ENCODE measurements at regions not wholly inside any gene's neighbourhood (a gene's known extent, or its start where the extent isn't known, plus 50 kb on each side); places are given as distances from the start of the nearest gene placed in this dataset.
"Not testable (repeated sequence)": the region's sequence is repeated elsewhere in the genome, so short reads cannot be mapped to it uniquely, and the experiment has no call there.

- no peak for DNase-seq (ENCODE audit: low spot score in 2 of 2)
- Histone ChIP-seq H3K4me1 (no peaks in the 10 kb centered on the region), H3K9me3 (no peaks in the 10 kb centered on the region), H3K27me3 (ENCODE audit: low read depth) (no peaks in the 10 kb centered on the region), H3K36me3 (replicated peaks) (no peaks in the 10 kb centered on the region), H3K4me3 (no peak overlapping the region)
- in situ Hi-C loops (cut with MboI; ENCODE audit: low sequenced_read_pairs) = no loop called here
Measured at GRCh38 chr4:126458993-126459392, 1144.2 kb downstream of the FAT4 start.

GRCh38 chr4:126465341-126465740 is 1150.6 kb downstream of the FAT4 start:
- in situ Hi-C loops (cut with MboI; ENCODE audit: low sequenced_read_pairs) = no loop called here
- Histone ChIP-seq H3K4me3 (no peak overlapping the region), H3K36me3 (replicated peaks) (no peaks in the 10 kb centered on the region), H3K4me1 (no peaks in the 10 kb centered on the region), H3K9me3 (no peaks in the 10 kb centered on the region), H3K27me3 (ENCODE audit: low read depth) (no peaks in the 10 kb centered on the region)
- DNase-seq (ENCODE audit: low spot score in 2 of 2) = no peak

- no peak for DNase-seq (ENCODE audit: low spot score in 2 of 2)
- Histone ChIP-seq H3K36me3 (replicated peaks) (no peaks in the 10 kb centered on the region), H3K4me1 (no peaks in the 10 kb centered on the region), H3K9me3 (no peaks in the 10 kb centered on the region), H3K4me3 (no peak overlapping the region), H3K27me3 (ENCODE audit: low read depth) (no peaks in the 10 kb centered on the region)
- in situ Hi-C loops (cut with MboI; ENCODE audit: low sequenced_read_pairs) = no loop called here
Measured at GRCh38 chr4:126466848-126467247, 1152.1 kb downstream of the FAT4 start.

- H3K36me3 ChIP-seq (replicated peaks) = no peaks in the 10 kb centered on the region
- H3K9me3 ChIP-seq = no peaks in the 10 kb centered on the region
- H3K27me3 ChIP-seq (ENCODE audit: low read depth) = no peaks in the 10 kb centered on the region
- in situ Hi-C loops (cut with MboI; ENCODE audit: low sequenced_read_pairs) = no loop called here
- DNase-seq (ENCODE audit: low spot score in 2 of 2) = no peak
- H3K4me3 ChIP-seq = no peak overlapping the region
- H3K4me1 ChIP-seq = peaks cover 7% of the 10 kb centered on the region
Measured at GRCh38 chr4:126468144-126468543, 1153.4 kb downstream of the FAT4 start.

GRCh38 chr4:126470862-126471261 is 1156.1 kb downstream of the FAT4 start:
- no peaks in the 10 kb centered on the region for H3K27me3 ChIP-seq (ENCODE audit: low read depth)
- DNase-seq (ENCODE audit: low spot score in 2 of 2) = no peak
- H3K9me3 ChIP-seq = peaks cover 1% of the 10 kb centered on the region; the same call in 1 of the 2 replicates
- in situ Hi-C loops (cut with MboI; ENCODE audit: low sequenced_read_pairs) = no loop called here
- no peaks in the 10 kb centered on the region for H3K36me3 ChIP-seq (replicated peaks)
- H3K4me3 ChIP-seq = no peak overlapping the region
- H3K4me1 ChIP-seq = peaks cover 7% of the 10 kb centered on the region

DNA sequence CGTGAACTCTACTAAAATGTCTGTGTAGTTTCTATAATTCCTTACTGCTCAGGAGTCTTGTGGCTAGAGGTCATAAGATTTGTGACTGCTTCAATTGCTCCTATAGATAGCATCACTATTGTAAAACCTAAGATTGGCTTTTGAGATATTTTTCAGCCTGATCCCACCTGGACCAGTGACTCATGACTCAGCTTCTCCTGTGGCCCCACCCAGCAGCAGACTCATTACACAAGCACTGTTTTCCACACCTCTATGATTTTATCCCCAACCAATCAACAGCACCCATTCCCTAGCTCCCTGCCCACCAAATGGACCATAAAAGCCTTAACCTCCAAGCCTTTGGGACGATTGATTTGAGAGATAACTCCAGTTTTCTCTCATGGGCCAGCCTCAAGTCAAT is 1157.0 kb upstream of the INTU start:
- in situ Hi-C loops (cut with MboI; ENCODE audit: low sequenced_read_pairs) = no loop called here
- Histone ChIP-seq H3K27me3 (ENCODE audit: low read depth) (no peaks in the 10 kb centered on the region), H3K9me3 (peaks cover 5% of the 10 kb centered on the region; the same call in 1 of the 2 replicates), H3K36me3 (replicated peaks) (no peaks in the 10 kb centered on the region), H3K4me3 (no peak overlapping the region), H3K4me1 (peaks cover 7% of the 10 kb centered on the region)
- no peak for DNase-seq (ENCODE audit: low spot score in 2 of 2)

DNA sequence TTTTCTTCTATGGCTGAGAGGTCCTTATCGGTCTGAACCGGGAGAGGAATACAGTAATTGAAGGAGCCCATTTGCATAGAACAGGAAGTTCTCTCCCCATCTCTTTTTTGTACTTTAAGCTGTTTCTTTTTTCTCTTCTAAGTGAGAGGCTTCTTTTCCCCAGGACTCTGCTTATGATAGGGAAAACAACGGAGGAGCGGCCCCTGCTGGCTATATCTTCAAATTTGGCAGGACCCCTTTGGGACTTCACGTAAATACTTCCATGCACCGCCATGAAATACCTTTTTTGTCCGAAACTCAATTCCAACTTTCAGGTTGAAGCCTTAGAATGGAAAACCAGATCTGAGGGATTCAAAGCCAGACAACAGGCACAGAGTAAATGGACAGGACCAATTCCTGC is 1153.0 kb upstream of the INTU start:
- H3K36me3 ChIP-seq (replicated peaks) = no peaks in the 10 kb centered on the region
- H3K4me1 ChIP-seq = no peaks in the 10 kb centered on the region
- H3K27me3 ChIP-seq (ENCODE audit: low read depth) = no peaks in the 10 kb centered on the region
- in situ Hi-C loops (cut with MboI; ENCODE audit: low sequenced_read_pairs) = no loop called here
- H3K9me3 ChIP-seq = peaks cover 5% of the 10 kb centered on the region; the same call in 1 of the 2 replicates
- H3K4me3 ChIP-seq = no peak overlapping the region
- no peak for DNase-seq (ENCODE audit: low spot score in 2 of 2)

DNA sequence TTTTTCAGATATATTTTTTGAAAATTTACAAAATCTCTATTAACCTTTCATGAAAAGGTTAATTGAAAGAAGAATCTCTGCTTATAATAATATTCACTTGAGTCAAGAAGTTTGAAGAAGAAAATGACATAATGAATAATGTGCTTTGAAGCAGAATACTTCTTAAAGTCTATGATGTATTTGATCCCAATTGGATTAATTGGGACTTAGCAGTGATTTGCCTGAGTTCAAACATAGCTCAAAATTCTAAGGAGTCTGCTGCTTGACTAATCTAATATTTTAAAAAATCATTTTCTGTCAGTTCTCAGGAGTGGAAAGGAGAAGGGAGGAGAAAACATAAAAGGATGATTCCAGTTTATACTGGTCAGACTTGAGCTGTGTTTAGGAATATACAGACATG is 1150.4 kb upstream of the INTU start:
- H3K27me3 ChIP-seq (ENCODE audit: low read depth) = no peaks in the 10 kb centered on the region
- in situ Hi-C loops (cut with MboI; ENCODE audit: low sequenced_read_pairs) = no loop called here

GRCh38 chr4:126486377-126486776 is 1146.4 kb upstream of the INTU start:
- no peak overlapping the region for H3K4me3 ChIP-seq
- H3K36me3 ChIP-seq (replicated peaks) = no peaks in the 10 kb centered on the region
- in situ Hi-C loops (cut with MboI; ENCODE audit: low sequenced_read_pairs) = no loop called here
- H3K27me3 ChIP-seq (ENCODE audit: low read depth) = no peaks in the 10 kb centered on the region
- DNase-seq (ENCODE audit: low spot score in 2 of 2) = no peak
- H3K4me1 ChIP-seq = no peaks in the 10 kb centered on the region
- no peaks in the 10 kb centered on the region for H3K9me3 ChIP-seq

More for the DNA sequence above, 1150.4 kb upstream of the INTU start:
- H3K36me3 ChIP-seq (replicated peaks) = no peaks in the 10 kb centered on the region
- no peak overlapping the region for H3K4me3 ChIP-seq
- no peak for DNase-seq (ENCODE audit: low spot score in 2 of 2)
- H3K9me3 ChIP-seq = no peaks in the 10 kb centered on the region
- H3K4me1 ChIP-seq = no peaks in the 10 kb centered on the region

DNA sequence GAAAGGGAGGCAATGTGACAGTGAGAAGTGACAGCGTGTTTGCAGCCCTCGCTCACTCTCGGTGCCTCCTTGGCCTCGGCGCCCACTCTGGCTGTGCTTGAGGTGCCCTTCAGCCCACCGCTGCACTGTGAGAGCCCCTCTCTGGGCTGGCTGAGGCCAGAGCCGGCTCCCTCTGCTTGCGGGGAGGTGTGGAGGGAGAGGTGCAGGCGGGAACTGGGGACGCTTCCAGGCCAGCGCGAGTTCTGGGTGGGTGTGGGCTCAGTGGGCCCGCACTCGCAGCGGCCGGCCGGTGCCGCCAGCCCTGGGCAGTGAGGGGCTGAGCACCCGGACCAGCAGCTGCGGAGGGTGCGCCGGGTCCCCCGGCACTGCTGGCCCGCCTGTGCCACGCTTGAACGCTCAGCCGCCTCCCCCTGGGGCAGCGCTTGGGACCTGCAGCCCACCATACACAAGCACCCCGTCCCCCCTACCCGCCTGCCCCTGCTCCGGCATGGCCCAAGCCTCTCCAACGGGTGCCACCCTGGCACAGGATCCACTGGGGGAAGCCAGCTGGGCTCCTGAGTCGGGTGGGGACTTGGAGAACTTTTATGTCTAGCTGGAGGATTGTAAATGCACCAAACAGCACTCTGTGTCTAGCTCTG is 1142.8 kb upstream of the INTU start:
- no peaks in the 10 kb centered on the region for H3K4me1 ChIP-seq
- no peaks in the 10 kb centered on the region for H3K27me3 ChIP-seq (ENCODE audit: low read depth)
- DNase-seq (ENCODE audit: low spot score in 2 of 2) = no peak
- in situ Hi-C loops (cut with MboI; ENCODE audit: low sequenced_read_pairs) = no loop called here
- no peak overlapping the region for H3K4me3 ChIP-seq
- no peaks in the 10 kb centered on the region for H3K9me3 ChIP-seq
- H3K36me3 ChIP-seq (replicated peaks) = no peaks in the 10 kb centered on the region

GRCh38 chr4:126495163-126495752 is 1137.5 kb upstream of the INTU start:
- no peaks in the 10 kb centered on the region for H3K36me3 ChIP-seq (replicated peaks)
- no peaks in the 10 kb centered on the region; the same call in 1 of the 2 replicates for H3K9me3 ChIP-seq
- no peaks in the 10 kb centered on the region for H3K4me1 ChIP-seq
- no peak for DNase-seq (ENCODE audit: low spot score in 2 of 2)
- in situ Hi-C loops (cut with MboI; ENCODE audit: low sequenced_read_pairs) = no loop called here
- no peak overlapping the region for H3K4me3 ChIP-seq
- no peaks in the 10 kb centered on the region for H3K27me3 ChIP-seq (ENCODE audit: low read depth)

DNA sequence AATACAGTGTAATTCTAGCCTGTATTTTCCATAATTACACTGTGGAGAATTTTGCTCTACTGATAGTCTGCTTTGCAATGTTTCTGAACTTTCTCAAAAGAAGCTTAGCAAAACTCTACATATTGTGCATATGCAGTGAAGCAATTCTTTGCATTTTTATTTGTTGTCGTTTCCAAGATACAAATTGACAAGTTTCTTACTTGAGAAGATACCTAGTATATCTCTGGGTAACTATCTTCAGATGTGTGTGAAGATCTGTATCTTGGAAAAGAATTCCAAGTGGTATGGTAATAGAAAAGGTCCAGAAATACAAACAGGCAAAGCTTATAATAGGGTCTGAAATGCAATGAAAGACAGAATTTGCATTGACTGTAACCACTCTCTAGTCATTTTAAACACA is 1119.8 kb upstream of the INTU start:
- in situ Hi-C loops (cut with MboI; ENCODE audit: low sequenced_read_pairs) = no loop called here
- no peak overlapping the region for H3K4me3 ChIP-seq

GRCh38 chr4:126513596-126513995 is 1119.2 kb upstream of the INTU start:
- H3K27me3 ChIP-seq (ENCODE audit: low read depth) = no peaks in the 10 kb centered on the region
- no peaks in the 10 kb centered on the region for H3K36me3 ChIP-seq (replicated peaks)
- H3K4me1 ChIP-seq = no peaks in the 10 kb centered on the region
- in situ Hi-C loops (cut with MboI; ENCODE audit: low sequenced_read_pairs) = no loop called here
- no peak overlapping the region for H3K4me3 ChIP-seq
- DNase-seq (ENCODE audit: low spot score in 2 of 2) = no peak
- H3K9me3 ChIP-seq = no peaks in the 10 kb centered on the region

More for the DNA sequence above, 1119.8 kb upstream of the INTU start:
- Histone ChIP-seq H3K36me3 (replicated peaks) (no peaks in the 10 kb centered on the region), H3K4me1 (no peaks in the 10 kb centered on the region), H3K27me3 (ENCODE audit: low read depth) (no peaks in the 10 kb centered on the region), H3K9me3 (no peaks in the 10 kb centered on the region)
- DNase-seq (ENCODE audit: low spot score in 2 of 2) = no peak

- H3K36me3 ChIP-seq (replicated peaks) = no peaks in the 10 kb centered on the region
- peaks cover 7% of the 10 kb centered on the region for H3K9me3 ChIP-seq
- DNase-seq (ENCODE audit: low spot score in 2 of 2) = no peak
- in situ Hi-C loops (cut with MboI; ENCODE audit: low sequenced_read_pairs) = no loop called here
- H3K4me1 ChIP-seq = no peaks in the 10 kb centered on the region
- H3K4me3 ChIP-seq = no peak overlapping the region
- no peaks in the 10 kb centered on the region for H3K27me3 ChIP-seq (ENCODE audit: low read depth)
Measured at GRCh38 chr4:126520731-126521130, 1112.0 kb upstream of the INTU start.

- H3K4me3 ChIP-seq; DNase-seq (ENCODE audit: low spot score in 2 of 2); H3K36me3 ChIP-seq (replicated peaks); H3K27me3 ChIP-seq (ENCODE audit: low read depth); in situ Hi-C loops (cut with MboI; ENCODE audit: low sequenced_read_pairs); H3K4me1 ChIP-seq; H3K9me3 ChIP-seq: not testable (repeated sequence)
Measured at GRCh38 chr4:126525400-126525799, 1107.4 kb upstream of the INTU start.
